Naive thymus-derived CD4-positive, alpha-beta T cell (primary cell): ENCODE measurements at regions not wholly inside any gene's neighbourhood (a gene's known extent, or its start where the extent isn't known, plus 50 kb on each side); places are given as distances from the start of the nearest gene placed in this dataset.

Experiments used
- ATAC-seq: fragments of 150-1000 bp; cut with Tn5 transposase; 2 replicates; pipeline ENCODE4 v1.10.0; 2021; ENCODE audit warnings: mild to moderate bottlenecking, moderate library complexity
- CTCF ChIA-PET: fragments of 350-600 bp; sonication (Branson Sonifier 250); formaldehyde crosslinking; loops from one replicate; lab custom pipeline; 2021; ENCODE audit warnings: antibody characterized with exemption; lab: Charles Lee
- POLR2A ChIA-PET: fragments of 350-600 bp; sonication (Branson Sonifier 250); formaldehyde crosslinking; loops from one replicate; lab custom pipeline; 2021; ENCODE audit warnings: antibody characterized with exemption, inconsistent platforms; lab: Charles Lee
- DNase-seq, 9 donors: peaks; one replicate each; pipeline versions ENCODE4 v3.0.0 to v3.0.0-alpha.2; 2020 to 2022; ENCODE audit warnings: mixed read lengths in 1 of 9
- H3K27ac ChIP-seq: one replicate; pipeline ENCODE4 v1.7.0; 2013; ENCODE audit warnings: mild to moderate bottlenecking, low read depth, low read length, moderate library complexity
- H3K27me3 ChIP-seq, 2 donors: one replicate each; pipeline ENCODE4 v1.7.0; 2013; ENCODE audit warnings: low read length in 2 of 2, mild to moderate bottlenecking in 2 of 2, moderate library complexity in 2 of 2; ENCODE audit not compliant: control insufficient read depth in 2 of 2, insufficient read depth in 2 of 2
- H3K36me3 ChIP-seq, 3 experiments: 1 replicate in 2 of 3; 2 replicates in 1 of 3; pipeline ENCODE4 v1.7.0; 2013; ENCODE audit warnings: low read length in 3 of 3, mild to moderate bottlenecking in 3 of 3, moderate library complexity in 1 of 3; ENCODE audit not compliant: insufficient read depth in 3 of 3, control insufficient read depth in 2 of 3
- H3K4me1 ChIP-seq, 2 donors: one replicate each; pipeline ENCODE4 v1.7.0; 2013; ENCODE audit warnings: low read length in 2 of 2, mild to moderate bottlenecking in 2 of 2, moderate library complexity in 1 of 2; ENCODE audit not compliant: control insufficient read depth in 2 of 2, insufficient read depth in 2 of 2
- H3K4me3 ChIP-seq: 2 replicates; pipeline ENCODE4 v1.7.0; 2013; ENCODE audit warnings: mild to moderate bottlenecking, low read length
- H3K9me3 ChIP-seq, 3 experiments: 1 replicate in 2 of 3; 2 replicates in 1 of 3; pipeline ENCODE4 v1.7.0; 2013; ENCODE audit warnings: low read length in 3 of 3; ENCODE audit not compliant: control insufficient read depth in 2 of 3
- H3K27ac Mint-ChIP-seq, 9 donors: one replicate each; pipeline ENCODE4 v1.8.0; 2020 to 2022; ENCODE audit warnings: mixed read lengths in 9 of 9, mild to moderate bottlenecking in 8 of 9, moderate library complexity in 5 of 9, inconsistent platforms in 2 of 9
- H3K27me3 Mint-ChIP-seq, 5 donors: one replicate each; pipeline ENCODE4 v1.8.0; 2021 to 2022; ENCODE audit warnings: mixed read lengths in 5 of 5, mild to moderate bottlenecking in 1 of 5
- H3K36me3 Mint-ChIP-seq, 5 donors: one replicate each; pipeline ENCODE4 v1.8.0; 2020 to 2022; ENCODE audit warnings: mixed read lengths in 5 of 5, mild to moderate bottlenecking in 3 of 5, inconsistent platforms in 1 of 5
- H3K4me1 Mint-ChIP-seq, 7 donors: one replicate each; pipeline ENCODE4 v1.8.0; 2020 to 2022; ENCODE audit warnings: mixed read lengths in 7 of 7, mild to moderate bottlenecking in 3 of 7, inconsistent platforms in 1 of 7
- H3K4me3 Mint-ChIP-seq, 10 donors: one replicate each; pipeline ENCODE4 v1.8.0; 2020 to 2022; ENCODE audit warnings: mild to moderate bottlenecking in 10 of 10, mixed read lengths in 10 of 10, moderate library complexity in 6 of 10, inconsistent platforms in 2 of 10
- H3K9me3 Mint-ChIP-seq, 11 donors: one replicate each; pipeline ENCODE4 v1.8.0; 2020 to 2022; ENCODE audit warnings: mixed read lengths in 11 of 11, mild to moderate bottlenecking in 4 of 11, inconsistent platforms in 1 of 11, moderate library complexity in 1 of 11
- intact Hi-C, 2 donors: fragments of 100-400 bp; cut with micrococcal nuclease; formaldehyde crosslinking; loops; one replicate each; pipeline ENCODE4 v1.15.1; 2023

GRCh38 chr11:15905366-15906104, 450.8 kb downstream of the SOX6 start:
- ChIA-PET CTCF (interaction anchor here (0.5 kb wide), 1 partner anchor 29 kb away, joined by 3 read pairs; no protein-coding TSS in a partner anchor), POLR2A (no interaction called here)
- H3K27me3 Mint-ChIP-seq = no peaks in the 10 kb centered on the region
- Histone ChIP-seq H3K4me1 (no peaks in the 10 kb centered on the region), H3K27me3 (no peaks in the 10 kb centered on the region), H3K9me3 (no peaks in the 10 kb centered on the region), H3K27ac (no peak overlapping the region), H3K36me3 (no peaks in the 10 kb centered on the region), H3K4me3 (no peak overlapping the region)
- no peaks in the 10 kb centered on the region for H3K36me3 Mint-ChIP-seq
- DNase-seq = no peak
- H3K27ac Mint-ChIP-seq = no peak overlapping the region
- ATAC-seq = no peak
- no peak overlapping the region for H3K4me3 Mint-ChIP-seq
- intact Hi-C loops = no loop called here
- H3K4me1 Mint-ChIP-seq = no peaks in the 10 kb centered on the region
- no peaks in the 10 kb centered on the region for H3K9me3 Mint-ChIP-seq

GRCh38 chr11:15906481-15907035, 449.8 kb downstream of the SOX6 start:
- no peak overlapping the region for H3K4me3 ChIP-seq
- no peaks in the 10 kb centered on the region for H3K36me3 Mint-ChIP-seq
- no peaks in the 10 kb centered on the region for H3K36me3 ChIP-seq
- no peaks in the 10 kb centered on the region for H3K4me1 Mint-ChIP-seq
- no peaks in the 10 kb centered on the region for H3K9me3 Mint-ChIP-seq
- H3K27me3 ChIP-seq = no peaks in the 10 kb centered on the region
- no peaks in the 10 kb centered on the region for H3K4me1 ChIP-seq
- CTCF ChIA-PET = no interaction called here
- POLR2A ChIA-PET = no interaction called here
- H3K9me3 ChIP-seq = no peaks in the 10 kb centered on the region
- ATAC-seq = no peak
- no peak for DNase-seq
- H3K27ac ChIP-seq = no peak overlapping the region
- no peak overlapping the region for H3K4me3 Mint-ChIP-seq
- no peaks in the 10 kb centered on the region for H3K27me3 Mint-ChIP-seq
- intact Hi-C loops = no loop called here
- H3K27ac Mint-ChIP-seq = no peak overlapping the region

- Histone ChIP-seq H3K27me3 (no peaks in the 10 kb centered on the region), H3K9me3 (no peaks in the 10 kb centered on the region), H3K4me1 (no peaks in the 10 kb centered on the region), H3K36me3 (no peaks in the 10 kb centered on the region), H3K4me3 (no peak overlapping the region), H3K27ac (no peak overlapping the region)
- ChIA-PET CTCF (no interaction called here), POLR2A (no interaction called here)
- DNase-seq = no peak
- Mint-ChIP-seq H3K36me3 (no peaks in the 10 kb centered on the region), H3K9me3 (no peaks in the 10 kb centered on the region), H3K4me1 (no peaks in the 10 kb centered on the region), H3K27ac (no peak overlapping the region), H3K4me3 (no peak overlapping the region), H3K27me3 (no peaks in the 10 kb centered on the region)
- ATAC-seq = no peak
- intact Hi-C loops = no loop called here
Measured at GRCh38 chr11:15907806-15908205, 448.5 kb downstream of the SOX6 start.

- no peak for DNase-seq
- no peaks in the 10 kb centered on the region for H3K4me1 Mint-ChIP-seq
- Histone ChIP-seq H3K4me3 (no peak overlapping the region), H3K9me3 (no peaks in the 10 kb centered on the region), H3K27ac (no peak overlapping the region), H3K4me1 (no peaks in the 10 kb centered on the region), H3K27me3 (no peaks in the 10 kb centered on the region), H3K36me3 (no peaks in the 10 kb centered on the region)
- ATAC-seq = no peak
- H3K27ac Mint-ChIP-seq = no peak overlapping the region
- intact Hi-C loops = no loop called here
- no peaks in the 10 kb centered on the region for H3K27me3 Mint-ChIP-seq
- POLR2A ChIA-PET = no interaction called here
- H3K36me3 Mint-ChIP-seq = no peaks in the 10 kb centered on the region
- no peak overlapping the region for H3K4me3 Mint-ChIP-seq
- CTCF ChIA-PET = no interaction called here
- H3K9me3 Mint-ChIP-seq = no peaks in the 10 kb centered on the region
Measured at GRCh38 chr11:15909937-15910598, 446.3 kb downstream of the SOX6 start.

GRCh38 chr11:15910761-15911160, 445.6 kb downstream of the SOX6 start:
- Histone ChIP-seq H3K27ac (no peak overlapping the region), H3K4me3 (no peak overlapping the region), H3K36me3 (no peaks in the 10 kb centered on the region), H3K4me1 (no peaks in the 10 kb centered on the region), H3K9me3 (no peaks in the 10 kb centered on the region), H3K27me3 (no peaks in the 10 kb centered on the region)
- H3K27ac Mint-ChIP-seq = no peak overlapping the region
- ChIA-PET CTCF (no interaction called here), POLR2A (no interaction called here)
- no peaks in the 10 kb centered on the region for H3K36me3 Mint-ChIP-seq
- H3K9me3 Mint-ChIP-seq = no peaks in the 10 kb centered on the region
- no peak for DNase-seq
- no peaks in the 10 kb centered on the region for H3K27me3 Mint-ChIP-seq
- H3K4me3 Mint-ChIP-seq = no peak overlapping the region
- intact Hi-C loops = no loop called here
- no peak for ATAC-seq
- no peaks in the 10 kb centered on the region for H3K4me1 Mint-ChIP-seq

- no peaks in the 10 kb centered on the region for H3K9me3 Mint-ChIP-seq
- Histone ChIP-seq H3K36me3 (no peaks in the 10 kb centered on the region), H3K27ac (no peak overlapping the region), H3K4me1 (no peaks in the 10 kb centered on the region), H3K9me3 (no peaks in the 10 kb centered on the region), H3K4me3 (no peak overlapping the region), H3K27me3 (no peaks in the 10 kb centered on the region)
- ATAC-seq (no peak), DNase-seq (no peak)
- H3K27me3 Mint-ChIP-seq = no peaks in the 10 kb centered on the region
- H3K4me1 Mint-ChIP-seq = no peaks in the 10 kb centered on the region
- ChIA-PET CTCF (no interaction called here), POLR2A (no interaction called here)
- no peak overlapping the region for H3K27ac Mint-ChIP-seq
- H3K36me3 Mint-ChIP-seq = no peaks in the 10 kb centered on the region
- H3K4me3 Mint-ChIP-seq = no peak overlapping the region
- intact Hi-C loops = no loop called here
Measured at GRCh38 chr11:15911377-15912044, 444.8 kb downstream of the SOX6 start.
